HL-60/S4 (cell line): ENCODE measurements at regions not wholly inside any gene's neighbourhood (a gene's known extent, or its start where the extent isn't known, plus 50 kb on each side); places are given as distances from the start of the nearest gene placed in this dataset.

ENCODE experiments used
- in situ Hi-C: fragments of 300-500 bp; cut with MboI; formaldehyde crosslinking; loops from 2 replicates; pipeline ENCODE4 v1.14.3; 2022; ENCODE audit warnings: low sequenced_read_pairs

DNA sequence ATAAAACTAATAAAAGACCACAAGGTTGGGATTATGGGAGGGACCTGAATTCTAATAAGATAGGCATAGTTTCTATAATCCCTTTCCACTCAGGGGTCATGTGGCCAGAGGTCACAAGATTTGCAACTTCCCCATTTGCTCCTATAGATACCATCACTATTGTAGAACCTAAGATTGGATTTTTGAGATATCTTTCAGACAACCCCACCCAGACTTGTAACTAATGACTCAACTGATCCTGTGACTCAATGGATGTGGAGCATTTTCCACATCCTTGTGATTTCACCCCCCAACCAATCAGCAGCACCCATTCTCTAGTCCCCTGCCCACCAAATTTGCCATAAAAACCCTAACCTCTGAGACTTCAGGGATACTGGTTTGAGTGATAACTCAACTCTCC, 51.9 kb upstream of the PIK3AP1 start:
- in situ Hi-C loops, result loop anchor here (25.0 kb wide), 1 partner anchor 385 kb away; no protein-coding TSS in a partner anchor

GRCh38 chr10:96770987-96771386, 50.7 kb upstream of the PIK3AP1 start:
- in situ Hi-C loops, result loop anchor here (25.0 kb wide), 1 partner anchor 384 kb away; no protein-coding TSS in a partner anchor
